ENCODE measurements at regions not wholly inside any gene's neighbourhood (a gene's known extent, or its start where the extent isn't known, plus 50 kb on each side); places are given as distances from the start of the nearest gene placed in this dataset.
"Not testable (repeated sequence)": the region's sequence is repeated elsewhere in the genome, so short reads cannot be mapped to it uniquely, and the experiment has no call there.

DNA sequence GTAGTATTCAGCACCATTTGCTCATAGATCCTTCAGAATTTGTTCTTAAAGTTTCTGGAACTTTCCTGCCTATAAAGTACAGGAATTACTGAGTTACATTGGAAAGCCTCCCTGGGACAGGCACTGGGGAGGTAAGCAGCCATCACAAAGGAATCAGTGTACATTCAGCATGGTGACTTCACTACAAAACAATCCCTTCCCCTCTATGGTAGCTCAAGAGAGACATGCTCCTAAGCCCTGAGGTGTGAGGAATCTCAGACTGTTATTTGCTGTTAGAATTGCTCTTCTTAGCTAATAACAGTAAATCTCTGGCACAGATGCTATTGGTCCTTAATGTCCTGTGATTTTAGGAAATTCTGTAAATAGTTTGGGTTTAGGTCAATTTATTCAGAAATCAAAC lies 1898.0 kb upstream of the PCDH7 start:
- no peak for DNase-seq (ENCODE audit: extremely low read depth, low read depth)

DNA sequence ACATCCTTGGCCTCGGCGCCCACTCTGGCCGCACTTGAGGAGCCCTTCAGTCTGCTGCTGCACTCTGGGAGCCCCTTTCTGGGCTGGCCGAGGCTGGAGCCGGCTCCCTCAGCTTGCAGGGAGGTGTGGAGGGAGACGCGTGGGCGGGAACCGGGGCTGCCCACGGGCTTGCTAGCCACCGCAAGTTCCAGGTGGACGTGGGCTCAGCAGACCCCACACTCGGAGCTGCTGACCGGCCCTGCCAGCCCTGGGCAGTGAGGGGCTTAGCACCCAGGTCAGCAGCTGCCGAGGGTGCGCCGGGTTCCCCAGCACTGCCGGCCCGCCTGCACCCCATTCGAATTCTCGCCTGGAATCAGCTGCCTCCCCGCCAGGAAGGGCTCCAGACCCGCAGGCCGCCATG lies 1892.3 kb upstream of the PCDH7 start:
- no peak for DNase-seq (ENCODE audit: extremely low read depth, low read depth)

DNA sequence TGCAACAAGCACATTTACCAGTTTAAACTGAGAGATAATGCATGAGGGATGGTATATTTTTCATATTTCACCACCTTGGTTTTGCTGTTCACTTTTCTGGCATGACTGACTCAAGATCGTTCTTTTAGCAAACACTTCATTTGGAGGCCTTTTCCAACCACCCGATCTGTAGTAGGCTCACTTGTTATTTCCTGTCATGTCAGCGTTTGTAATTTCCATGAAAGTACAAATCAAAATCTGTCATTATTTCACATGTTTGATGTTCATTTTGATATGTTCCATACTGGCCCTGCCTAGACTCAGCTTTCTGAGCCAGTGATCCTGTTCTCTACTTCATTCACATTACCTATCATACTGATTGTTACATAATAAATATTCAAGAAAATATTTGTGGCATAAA lies 1888.3 kb upstream of the PCDH7 start:
- DNase-seq (ENCODE audit: extremely low read depth, low read depth): no peak

DNA sequence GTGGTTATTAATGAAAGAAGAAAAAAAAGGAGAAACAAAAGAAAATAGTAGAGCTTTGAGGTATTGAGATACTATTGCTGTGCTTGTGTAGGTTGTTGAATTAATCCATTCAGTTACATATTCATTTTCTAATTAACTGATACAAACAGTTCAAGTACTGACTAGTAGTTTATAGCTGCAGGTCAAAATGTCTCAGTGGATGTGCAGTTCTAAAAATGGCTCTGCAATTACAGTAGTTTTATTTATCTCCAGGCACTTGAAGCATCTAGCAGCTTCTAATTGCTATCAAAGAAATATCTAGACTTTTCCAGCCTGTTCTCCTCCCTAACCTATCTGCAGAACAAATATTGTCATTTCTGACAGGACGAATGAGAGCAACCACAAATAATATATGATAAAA lies 1887.7 kb upstream of the PCDH7 start:
- DNase-seq (ENCODE audit: extremely low read depth, low read depth): no peak

DNA sequence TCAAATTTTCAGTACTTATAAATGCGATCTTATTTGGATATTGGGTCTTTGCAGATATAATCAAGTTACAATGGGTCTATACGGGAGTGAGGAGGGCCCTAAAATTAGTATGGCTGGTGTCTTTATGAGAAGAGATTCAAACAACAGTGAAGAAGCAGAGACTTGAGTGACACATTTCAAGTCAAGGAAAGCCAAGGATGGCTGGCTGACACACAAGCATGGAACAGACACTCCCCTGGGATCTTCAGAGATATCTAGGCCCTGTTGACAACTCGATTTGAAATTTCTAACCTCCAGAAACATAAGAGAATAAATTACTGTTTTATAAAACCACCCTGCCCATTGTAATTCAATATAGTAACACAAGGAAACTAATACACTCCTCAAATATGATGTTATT lies 1886.0 kb upstream of the PCDH7 start:
- DNase-seq (ENCODE audit: extremely low read depth, low read depth): no peak

DNA sequence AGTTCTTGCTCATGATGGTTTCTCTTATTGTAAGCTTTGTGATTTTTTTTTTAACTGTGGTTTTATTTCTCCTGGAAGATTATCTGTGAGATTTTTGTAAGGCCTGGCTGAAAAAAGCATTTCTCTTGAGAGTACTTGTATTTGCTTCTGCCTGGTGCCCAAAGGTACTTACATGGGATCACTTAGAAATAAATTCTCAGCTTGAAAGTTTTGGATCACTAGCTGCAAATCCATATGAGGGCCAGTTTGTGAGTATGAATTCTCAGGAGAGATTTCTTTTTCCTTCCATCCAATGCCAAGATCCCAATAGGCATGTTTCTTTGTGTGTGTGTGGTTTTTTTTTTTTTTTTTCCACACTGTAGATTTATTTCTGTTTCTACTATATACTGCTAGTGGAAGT lies 1884.7 kb upstream of the PCDH7 start:
- DNase-seq (ENCODE audit: extremely low read depth, low read depth): no peak

DNA sequence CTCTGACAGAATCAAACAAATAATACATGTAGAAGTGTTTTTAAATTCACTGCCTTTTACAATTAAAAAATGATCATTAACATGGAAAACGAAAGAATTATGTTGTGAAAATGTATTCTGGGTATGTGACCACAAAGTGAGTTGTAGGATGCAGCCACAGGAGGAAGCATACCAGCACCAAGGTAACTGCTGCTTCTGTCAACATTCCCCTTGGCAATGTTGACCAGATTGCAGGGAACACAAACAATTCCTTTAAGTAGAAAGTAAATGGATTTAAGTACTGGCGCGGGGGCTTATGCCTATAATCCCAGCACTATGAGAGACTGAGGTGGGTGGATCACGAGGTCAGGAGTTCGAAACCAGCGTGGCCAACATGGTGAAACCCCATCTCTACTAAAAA lies 1877.9 kb upstream of the PCDH7 start:
- DNase-seq (ENCODE audit: extremely low read depth, low read depth): no peak

DNA sequence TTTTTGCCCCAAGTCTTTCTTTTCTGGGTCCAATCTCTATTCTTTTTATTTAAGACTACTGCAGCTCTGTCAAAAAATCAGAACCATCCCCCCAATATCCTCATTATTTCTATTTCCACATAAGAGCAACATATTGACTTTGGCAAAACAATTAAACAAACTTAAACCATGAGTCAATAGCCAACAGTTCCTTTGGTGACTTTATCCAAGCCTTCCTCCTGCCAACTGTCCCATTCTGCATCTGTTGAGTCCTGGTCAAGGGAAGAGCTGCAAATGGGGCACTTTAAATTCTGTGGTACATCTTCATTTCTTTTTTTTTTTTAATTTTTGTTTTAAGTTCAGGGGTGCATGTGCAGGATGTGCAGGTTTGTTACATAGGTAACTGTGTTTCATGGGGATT lies 1875.0 kb upstream of the PCDH7 start:
- DNase-seq (ENCODE audit: extremely low read depth, low read depth): no peak

DNA sequence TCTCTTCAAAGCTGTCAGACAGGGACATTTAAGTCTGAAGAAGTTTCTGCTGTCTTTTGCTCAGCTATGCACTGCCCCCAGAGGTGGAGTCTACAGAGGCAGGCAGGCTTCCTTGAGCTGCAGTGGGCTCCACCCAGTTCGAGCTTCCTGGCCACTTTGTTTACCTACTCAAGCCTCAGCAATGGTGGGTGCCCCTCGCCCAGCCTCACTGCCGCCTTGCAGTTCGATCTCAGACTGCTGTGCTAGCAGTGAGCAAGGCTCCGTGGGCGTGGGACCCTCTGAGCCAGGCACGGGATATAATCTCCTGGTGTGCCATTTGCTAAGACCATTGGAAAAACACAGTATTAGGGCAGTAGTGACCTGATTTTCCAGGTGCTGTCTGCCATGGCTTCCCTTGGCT lies 1863.1 kb upstream of the PCDH7 start:
- not testable (repeated sequence) for DNase-seq (ENCODE audit: extremely low read depth, low read depth)

DNA sequence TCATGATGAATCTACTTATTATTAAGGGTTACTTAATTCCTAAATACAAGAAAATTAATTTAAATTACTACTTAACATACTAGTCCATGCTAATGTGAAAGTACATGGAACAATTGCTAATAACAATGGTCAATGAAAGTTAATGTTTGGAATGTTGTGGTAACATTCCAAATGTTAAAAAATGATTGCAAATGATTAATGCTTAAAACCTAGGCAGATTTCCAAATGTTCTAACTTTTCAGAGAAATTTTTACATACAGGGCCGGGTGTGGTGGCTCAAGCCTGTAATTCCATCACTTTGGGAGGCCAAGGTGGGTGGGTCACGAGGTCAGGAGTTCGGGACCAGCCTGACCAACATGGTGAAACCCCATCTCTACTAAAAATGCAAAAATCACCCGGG lies 1851.3 kb upstream of the PCDH7 start:
- no peak for DNase-seq (ENCODE audit: extremely low read depth, low read depth)

DNA sequence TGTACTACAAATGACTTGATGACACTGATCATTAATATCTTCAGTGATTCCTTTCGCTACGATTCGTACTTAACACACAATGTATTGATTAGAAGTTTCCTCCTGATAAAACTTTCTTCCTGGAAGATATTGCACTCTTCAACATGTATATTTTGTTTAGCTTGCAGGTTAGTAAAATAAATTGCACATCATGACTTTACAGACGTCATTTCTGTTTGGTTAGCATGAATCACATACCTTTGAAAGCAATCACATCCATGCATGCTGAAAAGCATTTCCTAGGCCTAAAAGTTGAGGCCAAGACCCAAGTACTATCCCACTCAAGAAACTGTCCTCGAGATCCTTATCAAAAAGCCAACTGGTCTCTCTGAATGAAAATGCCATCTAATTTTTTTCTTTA lies 1841.0 kb upstream of the PCDH7 start:
- DNase-seq (ENCODE audit: extremely low read depth, low read depth): no peak

DNA sequence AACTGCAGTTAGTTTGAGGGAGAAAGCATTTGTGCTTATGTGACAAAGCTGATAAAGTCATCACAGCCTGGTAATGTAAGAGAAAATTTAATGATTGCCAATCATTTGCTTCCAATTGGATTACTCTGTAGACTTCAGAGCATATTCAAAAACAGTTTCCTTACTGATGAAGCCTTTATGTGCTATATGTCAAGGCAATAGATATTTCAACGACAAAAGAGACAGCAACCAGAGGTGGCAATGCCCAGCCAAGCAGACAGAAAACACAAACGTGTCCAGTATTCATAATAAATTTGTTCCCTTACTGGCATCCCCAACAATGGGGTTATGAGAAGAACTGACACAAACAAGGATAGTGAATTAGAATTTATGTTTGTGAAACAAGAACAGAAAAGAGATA lies 1840.3 kb upstream of the PCDH7 start:
- no peak for DNase-seq (ENCODE audit: extremely low read depth, low read depth)

DNA sequence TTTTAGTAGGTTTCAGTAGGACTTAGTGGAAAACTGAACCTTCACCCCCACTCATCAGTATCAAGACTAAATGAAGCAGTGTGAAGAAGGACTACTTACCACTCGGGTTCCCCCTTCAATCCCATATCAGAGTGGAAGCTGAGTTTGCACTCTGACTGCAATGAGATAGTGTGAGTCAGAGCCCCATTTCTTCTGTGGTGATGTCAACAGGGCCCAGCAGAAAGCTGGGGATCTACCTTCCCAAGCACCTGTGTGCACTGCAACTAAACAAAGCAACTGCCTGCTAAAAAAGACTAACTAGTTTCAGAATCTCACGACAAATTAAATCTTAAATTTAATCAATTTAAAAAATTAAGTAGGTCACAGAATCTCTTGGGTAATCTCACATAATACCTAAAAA lies 1837.0 kb upstream of the PCDH7 start:
- DNase-seq (ENCODE audit: extremely low read depth, low read depth): no peak

DNA sequence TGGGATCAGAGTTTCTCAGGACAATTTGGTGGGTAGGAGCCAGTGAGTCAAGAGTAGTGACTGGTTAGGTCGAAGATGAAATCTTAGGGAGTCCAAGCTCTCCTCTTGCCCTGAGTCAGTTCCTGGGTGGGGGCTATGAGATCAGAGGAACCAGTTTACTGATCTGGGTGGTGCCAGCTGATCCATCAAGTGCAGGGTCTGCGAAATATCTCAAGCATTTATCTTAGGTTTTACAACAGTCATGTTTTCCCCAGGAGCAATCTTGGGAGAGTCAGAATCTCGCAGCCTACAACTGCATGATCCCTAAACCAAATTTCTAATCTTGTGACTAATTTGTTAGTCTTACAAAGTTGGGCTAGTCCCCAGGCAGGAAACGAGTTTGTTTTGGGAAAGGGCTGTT lies 1833.2 kb upstream of the PCDH7 start:
- DNase-seq (ENCODE audit: extremely low read depth, low read depth): no peak

DNA sequence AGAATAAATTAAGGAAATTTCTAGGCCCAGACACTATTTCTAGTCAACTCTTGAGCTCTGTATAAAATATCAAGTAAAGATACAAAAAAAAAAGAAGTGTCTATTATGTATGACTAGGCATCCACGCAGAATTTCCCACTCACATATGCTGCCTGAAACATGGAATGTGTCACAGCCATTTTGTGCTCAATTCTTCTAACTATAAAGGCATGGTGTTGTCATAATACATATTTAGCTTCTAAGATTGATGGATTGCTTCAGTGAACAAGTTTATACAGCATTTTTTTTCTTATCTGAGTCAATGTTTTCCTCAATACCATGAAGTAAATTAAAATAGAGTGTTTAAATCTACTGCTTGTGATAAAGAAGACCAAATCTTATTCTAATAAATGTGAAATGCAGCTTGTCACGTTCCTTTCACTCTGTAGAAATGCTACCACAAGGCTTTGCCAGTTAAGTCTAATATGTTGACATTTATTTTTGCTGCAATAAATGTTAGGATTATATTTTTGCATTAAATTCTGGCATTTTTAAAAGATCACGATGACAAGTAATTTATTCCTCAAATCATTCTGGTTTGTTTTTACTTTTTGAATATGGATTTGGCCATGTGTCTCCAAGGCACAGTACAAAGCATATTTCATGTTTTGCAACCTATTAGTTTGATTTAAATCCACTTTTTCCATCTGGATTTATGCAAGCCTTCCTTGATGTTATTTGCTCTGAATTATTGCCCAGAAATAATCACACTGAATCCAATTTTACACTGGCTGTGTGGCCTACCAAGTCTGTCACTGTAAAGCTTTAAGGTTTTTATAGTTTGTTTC lies 1829.0 kb upstream of the PCDH7 start:
- DNase-seq (ENCODE audit: extremely low read depth, low read depth): no peak

DNA sequence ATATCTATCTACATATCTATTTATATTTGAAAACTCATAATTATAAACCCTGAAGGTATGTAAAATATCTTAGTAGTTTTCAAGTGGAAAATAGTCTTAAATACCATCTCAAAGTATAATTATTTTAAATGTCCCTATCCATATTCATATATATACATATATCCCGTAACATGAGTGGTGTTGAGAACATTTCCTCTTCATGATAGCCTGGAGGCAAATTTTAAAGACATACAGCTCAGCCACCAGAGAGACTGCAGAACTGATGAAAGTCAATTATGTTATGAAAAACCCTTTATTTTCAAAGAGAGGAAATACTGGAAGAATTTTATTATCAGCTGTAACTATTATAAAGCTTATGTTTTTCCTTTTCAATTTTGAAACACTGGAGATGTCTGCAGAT lies 1806.7 kb upstream of the PCDH7 start:
- no peak for DNase-seq (ENCODE audit: extremely low read depth, low read depth)

DNA sequence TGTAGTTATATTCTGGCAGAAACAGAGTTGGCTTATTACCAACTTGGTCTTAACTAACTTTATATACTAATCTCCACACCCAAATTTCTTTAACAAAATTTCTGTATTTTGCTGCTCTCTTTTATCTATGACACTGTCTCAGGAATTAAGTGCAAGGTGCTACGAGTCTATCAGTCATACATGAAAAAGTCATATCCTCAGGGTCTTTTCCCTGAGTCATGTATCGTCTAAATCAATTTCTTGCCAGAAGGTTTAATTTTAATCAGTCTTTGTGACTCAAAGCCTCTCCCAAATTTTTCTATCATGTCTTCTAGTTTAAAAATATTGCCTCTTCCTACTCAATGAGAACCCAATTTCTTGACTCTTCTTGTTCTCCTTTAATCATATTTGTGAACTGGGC lies 1803.6 kb upstream of the PCDH7 start:
- DNase-seq (ENCODE audit: extremely low read depth, low read depth): no peak

DNA sequence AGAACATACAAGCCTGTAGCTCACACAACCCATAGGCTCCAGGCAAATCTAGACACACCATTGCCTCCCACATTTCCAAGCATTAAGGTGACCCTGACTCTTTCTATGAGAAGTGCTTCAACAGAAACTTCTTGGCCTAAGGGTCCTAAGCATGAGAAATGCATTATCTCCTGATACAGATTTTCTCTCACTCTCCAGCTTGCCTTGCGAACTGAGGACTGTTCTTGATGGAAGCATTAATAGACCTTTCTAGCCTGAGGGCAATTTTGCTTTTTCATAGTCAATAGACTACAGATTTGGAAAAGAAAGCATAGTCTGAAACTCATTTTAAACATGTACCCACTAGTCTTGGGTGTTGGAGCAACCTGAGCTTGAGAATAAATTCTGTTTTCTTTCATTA lies 1801.3 kb upstream of the PCDH7 start:
- no peak for DNase-seq (ENCODE audit: extremely low read depth, low read depth)

DNA sequence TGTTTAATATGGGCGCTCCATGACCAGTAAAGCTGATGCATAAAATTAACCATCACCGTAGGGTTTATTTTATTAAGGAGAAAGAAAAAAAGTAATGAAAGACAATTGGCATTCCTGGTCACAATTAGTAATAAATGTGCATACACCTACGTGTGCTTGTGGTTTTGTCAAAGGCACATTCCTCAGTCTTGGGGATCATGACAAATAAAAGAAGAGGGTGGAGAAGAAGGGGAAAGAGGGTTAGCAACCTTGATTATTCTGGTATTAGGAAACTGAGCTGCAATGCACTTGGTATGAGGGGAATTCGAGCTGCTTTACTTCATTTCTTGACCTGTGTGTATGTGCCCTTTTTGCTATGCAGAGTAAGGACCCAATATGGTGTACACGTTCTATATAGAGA lies 1798.3 kb upstream of the PCDH7 start:
- no peak for DNase-seq (ENCODE audit: extremely low read depth, low read depth)

DNA sequence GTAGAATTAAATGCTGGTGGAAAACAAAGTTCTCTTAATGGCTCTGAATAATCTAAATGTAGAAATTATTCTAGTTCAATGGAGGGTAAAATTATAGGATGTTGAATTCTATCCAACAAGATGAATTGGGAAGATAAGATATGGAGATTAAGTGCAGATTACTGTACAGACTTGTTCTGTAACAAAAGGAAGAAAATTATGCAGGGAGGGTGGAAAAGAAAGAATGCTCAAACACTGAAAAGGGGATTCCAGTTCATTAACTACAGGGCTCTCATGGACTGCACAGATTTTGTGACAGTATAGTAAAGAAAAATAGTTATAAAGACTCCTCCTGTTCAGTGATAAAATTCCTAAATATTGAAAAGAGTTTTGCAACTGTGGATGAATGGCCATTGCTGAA lies 1794.0 kb upstream of the PCDH7 start:
- DNase-seq (ENCODE audit: extremely low read depth, low read depth): no peak

DNA sequence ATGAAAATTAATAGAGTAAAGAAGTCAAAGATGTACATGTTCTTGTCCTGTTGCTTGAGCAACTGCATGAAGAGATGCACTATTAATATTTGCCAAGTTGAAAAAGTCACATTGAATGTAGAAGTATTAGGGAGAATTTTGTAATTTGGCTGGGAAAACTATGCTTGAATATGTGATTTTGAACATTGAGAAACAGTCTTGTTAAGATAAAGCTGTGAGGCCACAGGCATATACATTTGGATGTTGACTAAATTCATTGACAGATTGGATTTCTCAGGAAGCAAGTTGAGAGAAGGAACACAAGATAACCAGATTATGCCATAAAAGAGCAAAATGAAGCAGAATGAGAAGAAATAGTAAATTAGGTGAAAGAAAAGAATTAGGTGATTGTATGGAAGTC lies 1777.5 kb upstream of the PCDH7 start:
- DNase-seq (ENCODE audit: extremely low read depth, low read depth): no peak

DNA sequence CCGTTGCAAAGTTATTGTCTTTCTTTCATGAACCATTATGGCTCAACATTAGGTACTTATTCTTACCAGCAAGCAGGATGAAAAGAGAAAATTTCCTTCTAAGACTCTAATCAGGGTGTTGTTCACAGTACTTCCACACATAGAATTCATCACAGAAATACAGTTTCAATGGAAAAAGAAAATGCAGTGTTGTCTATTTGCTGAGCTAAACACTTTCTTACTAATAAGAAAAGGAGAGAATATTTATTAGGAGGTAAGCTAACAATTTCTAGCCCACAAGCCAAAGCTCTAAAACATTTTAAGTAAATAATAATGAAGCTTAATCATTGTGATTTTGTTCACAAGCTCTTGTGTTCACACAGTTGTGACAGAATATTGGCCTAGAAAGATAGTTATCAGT lies 1772.8 kb upstream of the PCDH7 start:
- DNase-seq (ENCODE audit: extremely low read depth, low read depth): no peak

DNA sequence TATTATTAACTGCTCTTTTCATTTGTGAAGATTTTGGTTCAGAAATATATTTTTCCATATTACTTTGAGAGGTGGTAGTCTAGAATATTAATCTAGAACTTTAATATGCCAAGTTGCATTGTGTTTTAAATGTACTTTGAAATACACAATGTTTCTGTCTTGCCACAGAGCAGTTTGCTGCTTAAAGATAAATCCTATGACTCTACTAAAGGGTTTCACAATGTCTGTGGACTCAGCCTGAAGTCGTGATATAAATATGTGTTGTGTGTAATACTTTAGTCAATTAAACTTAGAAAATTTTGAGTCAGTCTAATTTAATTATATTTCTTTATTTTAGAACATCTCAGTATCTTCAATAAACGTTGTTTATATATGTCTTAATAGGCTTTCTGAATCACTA lies 1771.7 kb upstream of the PCDH7 start:
- DNase-seq (ENCODE audit: extremely low read depth, low read depth): no peak
